ENCODE measurements at regions not wholly inside any gene's neighbourhood (a gene's known extent, or its start where the extent isn't known, plus 50 kb on each side); places are given as distances from the start of the nearest gene placed in this dataset.

DNA sequence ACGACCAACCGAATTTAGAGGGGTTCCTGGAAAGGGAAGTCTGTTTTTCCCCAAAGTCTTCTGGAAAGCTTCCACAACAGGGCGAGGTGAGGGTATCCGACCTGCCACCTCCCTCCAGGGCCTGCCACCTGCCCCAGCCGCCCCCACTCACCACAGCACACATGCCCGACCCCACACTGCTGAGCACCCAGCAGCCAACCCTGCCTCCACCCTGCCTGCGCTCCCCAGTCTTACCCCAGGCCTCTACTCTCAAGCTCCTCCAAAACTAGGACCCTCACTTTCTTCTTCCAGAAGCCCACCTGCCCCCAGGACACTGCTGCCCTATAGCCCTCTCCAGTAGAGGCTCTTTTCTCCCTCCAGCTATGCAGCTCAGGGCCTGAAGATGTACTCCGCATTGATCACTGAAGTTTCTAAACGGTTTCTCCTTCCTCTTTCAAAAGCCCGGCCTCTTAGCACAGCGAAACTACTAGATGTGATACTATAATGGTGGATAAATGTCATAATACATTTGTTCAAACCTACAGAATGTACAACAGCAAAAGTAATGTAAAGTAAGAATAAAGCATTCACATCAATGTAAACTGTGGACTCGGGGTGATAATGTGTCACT is 128.8 kb upstream of the SLC1A4 start:
- no peaks in the 10 kb centered on the region for H3K27me3 ChIP-seq
- no peaks in the 10 kb centered on the region for H3K9me3 ChIP-seq
- H3K4me3 ChIP-seq: peak overlapping the region; percentile 33 to 62 (median 46)
- no peaks in the 10 kb centered on the region for H3K36me3 ChIP-seq
- peaks cover 8 to 52% (median 36%) of the 10 kb centered on the region in 4 donors for H3K4me1 ChIP-seq
- 71 to 74% methylated on average over 12 of the region's 12 CpGs for WGBS, 2 donors
- no peak for DNase-seq (ENCODE audit: low spot score in 2 of 2)
- peak overlapping the region; percentile 88 to 97 (median 94) for H3K27ac ChIP-seq
- TF ChIP-seq POLR2A (IDR thresholded peaks at IDR 0.05) (no peak), EP300 (IDR thresholded peaks at IDR 0.05) (no peak)
- TF ChIP-seq, protein P1, sequence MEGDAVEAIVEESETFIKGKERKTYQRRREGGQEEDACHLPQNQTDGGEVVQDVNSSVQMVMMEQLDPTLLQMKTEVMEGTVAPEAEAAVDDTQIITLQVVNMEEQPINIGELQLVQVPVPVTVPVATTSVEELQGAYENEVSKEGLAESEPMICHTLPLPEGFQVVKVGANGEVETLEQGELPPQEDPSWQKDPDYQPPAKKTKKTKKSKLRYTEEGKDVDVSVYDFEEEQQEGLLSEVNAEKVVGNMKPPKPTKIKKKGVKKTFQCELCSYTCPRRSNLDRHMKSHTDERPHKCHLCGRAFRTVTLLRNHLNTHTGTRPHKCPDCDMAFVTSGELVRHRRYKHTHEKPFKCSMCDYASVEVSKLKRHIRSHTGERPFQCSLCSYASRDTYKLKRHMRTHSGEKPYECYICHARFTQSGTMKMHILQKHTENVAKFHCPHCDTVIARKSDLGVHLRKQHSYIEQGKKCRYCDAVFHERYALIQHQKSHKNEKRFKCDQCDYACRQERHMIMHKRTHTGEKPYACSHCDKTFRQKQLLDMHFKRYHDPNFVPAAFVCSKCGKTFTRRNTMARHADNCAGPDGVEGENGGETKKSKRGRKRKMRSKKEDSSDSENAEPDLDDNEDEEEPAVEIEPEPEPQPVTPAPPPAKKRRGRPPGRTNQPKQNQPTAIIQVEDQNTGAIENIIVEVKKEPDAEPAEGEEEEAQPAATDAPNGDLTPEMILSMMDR (IDR thresholded peaks at IDR 0.05): no peak

DNA sequence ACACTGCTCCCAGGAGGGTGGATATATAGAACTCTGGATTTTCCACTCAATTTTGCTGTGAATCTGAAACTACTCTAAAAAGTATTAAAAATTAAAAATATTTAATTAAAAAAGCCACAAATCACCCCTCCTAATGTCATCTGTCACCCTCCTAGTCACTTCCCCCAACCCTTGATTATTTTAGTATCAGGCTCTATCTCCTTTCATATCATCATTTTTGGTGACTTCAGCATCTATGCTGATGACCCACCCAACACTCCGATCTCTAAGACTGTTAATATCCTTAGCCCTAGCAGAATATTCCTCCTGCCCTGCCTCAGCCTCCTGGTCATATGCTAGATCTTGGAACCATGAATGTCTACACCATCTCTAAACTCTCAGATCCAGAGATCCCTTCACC is 128.3 kb upstream of the SLC1A4 start:
- Histone ChIP-seq H3K4me1 (peaks cover 8 to 56% (median 38%) of the 10 kb centered on the region in 4 donors), H3K9me3 (no peaks in the 10 kb centered on the region), H3K27ac (peak overlapping the region in 3 of 4 donors; percentile 93 to 97 (median 95)), H3K27me3 (no peaks in the 10 kb centered on the region), H3K36me3 (no peaks in the 10 kb centered on the region), H3K4me3 (no peak overlapping the region)
- 81 to 88% methylated on average over 1 of the region's 1 CpG for whole genome bisulfite sequencing, 2 donors
- TF ChIP-seq EP300 (IDR thresholded peaks at IDR 0.05): no peak
- TF ChIP-seq POLR2A (IDR thresholded peaks at IDR 0.05): no peak
- TF ChIP-seq, protein P1 (IDR thresholded peaks at IDR 0.05): no peak
- no peak for DNase-seq (ENCODE audit: low spot score in 2 of 2)

DNA sequence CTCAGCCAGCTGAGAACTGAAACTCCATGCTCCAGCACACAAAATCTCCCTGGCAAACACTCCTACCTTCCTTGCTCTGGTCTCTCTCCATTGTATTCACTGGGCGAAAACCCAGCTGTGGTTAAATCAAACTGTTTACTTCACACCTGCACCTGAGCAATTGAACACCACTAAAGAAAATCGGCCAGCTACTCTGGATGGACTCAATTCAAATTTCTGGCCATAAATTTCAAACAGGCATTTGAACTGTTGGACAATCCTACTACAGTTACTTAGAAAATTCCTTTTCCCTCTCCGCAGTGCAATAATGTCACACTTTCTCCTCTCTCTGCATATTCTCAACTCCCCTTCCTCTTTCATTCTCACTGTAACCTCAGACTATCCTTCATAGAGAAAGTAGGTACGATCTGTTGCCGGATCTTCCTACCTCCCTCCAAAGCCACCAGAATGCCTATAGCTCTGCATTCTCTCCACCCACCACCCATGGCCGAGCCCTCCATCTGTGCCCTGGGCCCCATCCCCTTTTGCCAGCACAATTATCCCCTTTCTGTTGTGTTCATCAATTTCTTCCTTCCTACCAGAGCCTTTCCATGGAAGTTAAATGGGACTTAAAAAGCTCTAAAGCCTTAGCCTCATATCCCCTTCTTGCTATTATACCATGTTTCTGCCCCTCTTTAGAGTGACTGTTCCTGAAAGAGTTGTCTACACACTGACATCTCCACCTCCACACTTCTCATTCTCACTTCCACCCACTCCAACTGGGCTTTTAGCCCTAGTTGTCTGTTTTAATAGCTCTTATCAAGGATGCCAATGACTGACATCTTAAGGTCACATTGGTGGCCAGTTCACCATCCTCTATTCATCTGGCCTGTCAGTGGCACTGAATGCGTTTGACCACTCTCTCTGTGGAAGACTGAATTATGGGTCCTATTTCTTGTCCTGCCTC is 127.5 kb upstream of the SLC1A4 start:
- no peaks in the 10 kb centered on the region for H3K9me3 ChIP-seq
- H3K36me3 ChIP-seq: no peaks in the 10 kb centered on the region
- H3K4me1 ChIP-seq: peaks cover 8 to 62% (median 40%) of the 10 kb centered on the region in 4 donors
- 77 to 82% methylated on average over 7 of the region's 7 CpGs for WGBS, 2 donors
- no peaks in the 10 kb centered on the region for H3K27me3 ChIP-seq
- H3K4me3 ChIP-seq: no peak overlapping the region
- H3K27ac ChIP-seq: peak overlapping the region in 3 of 4 donors; percentile 21 to 97 (median 95)
- TF ChIP-seq POLR2A (IDR thresholded peaks at IDR 0.05) (no peak), EP300 (IDR thresholded peaks at IDR 0.05) (no peak)
- TF ChIP-seq, protein P1 (IDR thresholded peaks at IDR 0.05): no peak
- no peak for DNase-seq (ENCODE audit: low spot score in 2 of 2)

DNA sequence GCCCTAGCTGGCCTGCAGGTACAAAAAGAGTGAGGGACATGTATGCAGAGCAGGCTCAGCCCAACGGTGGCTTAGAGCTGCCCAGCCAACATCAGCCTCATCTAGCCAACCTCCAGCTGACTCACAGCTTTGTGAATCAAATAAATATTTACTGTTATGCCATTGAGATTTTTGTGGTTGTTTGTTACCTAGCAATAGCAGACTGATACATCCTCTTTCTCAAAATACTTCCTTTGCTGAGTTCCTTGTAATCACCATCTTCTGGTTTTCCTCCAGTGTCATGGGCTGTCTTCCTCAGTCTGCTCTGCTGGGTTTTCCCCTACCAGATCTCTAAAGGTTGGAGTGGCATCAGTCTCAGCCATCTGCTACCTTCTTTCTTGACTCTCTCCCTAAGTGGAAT is 126.6 kb upstream of the SLC1A4 start:
- TF ChIP-seq EP300 (IDR thresholded peaks at IDR 0.05) (no peak), POLR2A (IDR thresholded peaks at IDR 0.05) (no peak)
- TF ChIP-seq, protein P1 (IDR thresholded peaks at IDR 0.05): no peak
- Histone ChIP-seq H3K27me3 (no peaks in the 10 kb centered on the region), H3K9me3 (no peaks in the 10 kb centered on the region), H3K27ac (no peak overlapping the region), H3K4me1 (peaks cover 8 to 59% (median 34%) of the 10 kb centered on the region in 4 donors), H3K4me3 (no peak overlapping the region), H3K36me3 (no peaks in the 10 kb centered on the region)
- DNase-seq (ENCODE audit: low spot score in 2 of 2): no peak
- 67 to 71% methylated on average over 1 of the region's 1 CpG for WGBS, 2 donors
